PC-3 (cell line): ENCODE measurements at regions not wholly inside any gene's neighbourhood (a gene's known extent, or its start where the extent isn't known, plus 50 kb on each side); places are given as distances from the start of the nearest gene placed in this dataset.

Source experiments
- CTCF ChIP-seq: fragments of 300-600 bp; sonication (generic); conservative IDR thresholded peaks from 2 replicates; pipeline ENCODE4 v1.5.1; 2017; ENCODE audit warnings: antibody characterized with exemption, low read depth, mild to moderate bottlenecking, low read length
- EZH2 ChIP-seq: fragments of 300-600 bp; sonication (generic); IDR thresholded peaks from one replicate; pipeline ENCODE4 v1.6.1; 2017; ENCODE audit warnings: antibody characterized with exemption, mild to moderate bottlenecking, low read length; ENCODE audit not compliant: unreplicated experiment
- EZH2phosphoT487 ChIP-seq: fragments of 300-600 bp; sonication (generic); IDR thresholded peaks from 2 replicates; pipeline ENCODE4 v1.6.1; 2018; ENCODE audit warnings: mild to moderate bottlenecking, antibody characterized with exemption, low read length, borderline replicate concordance

- TF ChIP-seq CTCF = no peak
- TF ChIP-seq EZH2 = no peak
- no peak for TF ChIP-seq EZH2phosphoT487
Observed at GRCh38 chr2:101638181-101638711, 59.3 kb upstream of the MAP4K4 start.
